Activated CD4-positive, alpha-beta T cell treated with anti-CD3 and anti-CD28 coated beads for 36 hours (primary cell): ENCODE measurements at regions not wholly inside any gene's neighbourhood (a gene's known extent, or its start where the extent isn't known, plus 50 kb on each side); places are given as distances from the start of the nearest gene placed in this dataset.

Experiments used
- ATAC-seq: fragments of 200-7000 bp; cut with Tn5 transposase; one replicate; pipeline ENCODE4 v1.10.0; 2021; ENCODE audit warnings: mild to moderate bottlenecking, moderate library complexity
- CTCF ChIA-PET: fragments of 350-600 bp; sonication (Branson Sonifier 250); formaldehyde crosslinking; loops from one replicate; lab custom pipeline; 2021; ENCODE audit warnings: antibody characterized with exemption; lab: Charles Lee
- POLR2A ChIA-PET: fragments of 350-600 bp; sonication (Branson Sonifier 250); formaldehyde crosslinking; loops from one replicate; lab custom pipeline; 2021; ENCODE audit warnings: antibody characterized with exemption, inconsistent platforms; lab: Charles Lee
- DNase-seq: peaks from one replicate; pipeline ENCODE4 v3.0.0-alpha.2; 2020
- H3K27ac Mint-ChIP-seq: one replicate; pipeline ENCODE4 v1.8.0; 2021; ENCODE audit warnings: mixed read lengths
- H3K27me3 Mint-ChIP-seq: one replicate; pipeline ENCODE4 v1.8.0; 2021; ENCODE audit warnings: mixed read lengths
- H3K36me3 Mint-ChIP-seq: one replicate; pipeline ENCODE4 v1.8.0; 2021; ENCODE audit warnings: low read depth, mixed read lengths
- H3K4me1 Mint-ChIP-seq: one replicate; pipeline ENCODE4 v1.8.0; 2021; ENCODE audit warnings: mixed read lengths
- H3K4me3 Mint-ChIP-seq: one replicate; pipeline ENCODE4 v1.8.0; 2021; ENCODE audit warnings: mild to moderate bottlenecking, moderate library complexity, mixed read lengths
- H3K9me3 Mint-ChIP-seq: one replicate; pipeline ENCODE4 v1.8.0; 2021; ENCODE audit warnings: low read depth, mixed read lengths
- intact Hi-C, 2 experiments: fragments of 100-400 bp; cut with DNase I in 1 of 2; cut with micrococcal nuclease in 1 of 2; formaldehyde crosslinking; loops; one replicate each; pipeline versions ENCODE4 v1.14.2 to v1.15.1; 2022 to 2024; cut with DNase I, micrococcal nuclease

DNA sequence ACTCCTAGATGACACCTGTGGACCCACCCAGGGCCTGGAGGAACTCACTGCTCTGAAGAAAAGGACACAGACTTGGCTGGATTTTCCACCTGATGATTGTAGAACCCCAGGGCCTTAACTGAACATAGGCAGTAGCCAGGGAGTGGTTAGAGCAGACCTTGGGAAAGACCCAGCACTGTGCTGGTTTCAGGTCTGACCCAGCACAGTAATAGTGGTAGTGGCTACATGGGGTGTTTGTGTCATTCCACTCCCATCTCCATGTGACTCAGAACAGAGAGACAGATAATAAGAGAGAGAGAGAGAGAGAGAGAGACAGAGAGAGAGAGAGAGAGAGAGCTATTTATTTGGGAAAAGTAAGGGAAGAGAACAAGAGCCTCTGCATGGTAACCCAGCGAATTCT, 239.1 kb upstream of the MEOX2 start:
- H3K27ac Mint-ChIP-seq = no peak overlapping the region
- no peak for DNase-seq
- no peaks in the 10 kb centered on the region for H3K27me3 Mint-ChIP-seq
- no peak overlapping the region for H3K4me3 Mint-ChIP-seq
- intact Hi-C loops = no loop called here
- no peaks in the 10 kb centered on the region for H3K4me1 Mint-ChIP-seq
- no peak for ATAC-seq
- peaks cover 3% of the 10 kb centered on the region for H3K9me3 Mint-ChIP-seq
- CTCF ChIA-PET = no interaction called here
- POLR2A ChIA-PET = no interaction called here
- no peaks in the 10 kb centered on the region for H3K36me3 Mint-ChIP-seq

DNA sequence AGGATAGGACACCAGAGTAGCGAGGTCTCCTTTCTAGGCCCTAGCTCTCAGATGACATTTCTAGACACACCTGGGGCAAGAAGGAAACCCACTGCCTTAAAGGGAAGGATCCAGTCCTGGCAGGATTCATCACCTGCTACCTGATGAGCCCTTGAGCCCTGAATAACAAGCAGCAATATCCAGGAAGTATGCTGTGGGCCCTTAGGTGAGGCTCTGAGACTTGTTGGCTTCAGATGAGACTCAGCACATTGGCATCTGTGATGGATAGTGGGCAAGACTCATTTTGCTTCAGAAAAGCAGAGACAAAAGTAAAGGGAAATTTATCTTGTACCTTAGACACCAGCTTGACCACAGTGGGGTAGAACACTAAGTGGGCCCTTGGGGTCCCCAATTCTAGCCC, 238.4 kb upstream of the MEOX2 start:
- POLR2A ChIA-PET = no interaction called here
- intact Hi-C loops = no loop called here
- Mint-ChIP-seq H3K4me3 (no peak overlapping the region), H3K4me1 (no peaks in the 10 kb centered on the region), H3K27ac (no peak overlapping the region), H3K9me3 (peaks cover 3% of the 10 kb centered on the region), H3K36me3 (no peaks in the 10 kb centered on the region), H3K27me3 (no peaks in the 10 kb centered on the region)
- ATAC-seq (no peak), DNase-seq (no peak)
- CTCF ChIA-PET = no interaction called here

DNA sequence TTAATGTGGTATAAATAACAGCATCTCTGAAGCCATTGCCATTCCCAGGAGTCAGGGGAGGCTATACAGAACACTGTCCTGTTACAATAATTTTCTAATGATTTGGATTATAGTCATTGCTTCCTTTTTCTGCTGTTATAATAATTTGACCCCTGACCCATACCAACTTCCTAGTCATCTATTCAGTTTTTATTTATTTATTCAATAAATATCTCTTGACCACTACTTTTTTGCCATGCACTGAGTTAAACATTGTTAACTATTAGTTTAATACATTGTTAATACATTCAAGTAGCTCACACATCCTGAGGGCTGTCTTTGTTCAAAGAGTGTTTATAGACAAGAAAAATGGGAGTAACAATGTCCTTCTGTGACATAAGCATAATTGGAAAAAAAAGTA, 235.5 kb upstream of the MEOX2 start:
- ATAC-seq (no peak), DNase-seq (no peak)
- ChIA-PET CTCF (interaction anchor here (0.8 kb wide), 1 partner anchor 42 kb away, joined by 3 read pairs; no protein-coding TSS in a partner anchor), POLR2A (no interaction called here)
- no peaks in the 10 kb centered on the region for H3K4me1 Mint-ChIP-seq
- H3K27me3 Mint-ChIP-seq = no peaks in the 10 kb centered on the region
- H3K36me3 Mint-ChIP-seq = no peaks in the 10 kb centered on the region
- peaks cover 5% of the 10 kb centered on the region for H3K9me3 Mint-ChIP-seq
- no peak overlapping the region for H3K4me3 Mint-ChIP-seq
- intact Hi-C loops = no loop called here
- no peak overlapping the region for H3K27ac Mint-ChIP-seq

DNA sequence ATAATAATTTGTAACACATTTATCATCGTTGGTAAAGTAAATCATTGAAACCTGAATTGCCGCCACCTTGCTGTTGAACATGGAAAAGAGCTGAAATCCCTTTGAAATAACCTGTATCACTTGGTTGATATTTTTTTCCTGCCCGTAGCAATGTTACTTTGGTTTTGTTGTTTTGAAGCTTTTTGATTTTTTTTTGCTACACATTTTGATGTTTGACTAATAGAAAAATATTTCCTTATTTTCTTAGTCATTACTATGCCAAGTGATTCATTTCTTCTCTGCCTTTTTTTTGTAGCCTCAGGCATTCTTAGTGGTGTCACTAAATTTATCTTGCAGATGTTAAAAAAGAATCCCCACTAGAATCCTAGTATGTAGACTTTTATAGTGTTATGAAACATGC, 235.1 kb upstream of the MEOX2 start:
- CTCF ChIA-PET = no interaction called here

GRCh38 chr7:15920953-15921352, 234.5 kb upstream of the MEOX2 start:
- DNase-seq (no peak), ATAC-seq (no peak)
- ChIA-PET POLR2A (no interaction called here), CTCF (no interaction called here)
- no peaks in the 10 kb centered on the region for H3K36me3 Mint-ChIP-seq
- intact Hi-C loops = no loop called here
- H3K27me3 Mint-ChIP-seq = no peaks in the 10 kb centered on the region
- H3K4me3 Mint-ChIP-seq = no peak overlapping the region
- H3K27ac Mint-ChIP-seq = no peak overlapping the region
- peaks cover 5% of the 10 kb centered on the region for H3K9me3 Mint-ChIP-seq
- no peaks in the 10 kb centered on the region for H3K4me1 Mint-ChIP-seq

More for the DNA sequence above, 235.1 kb upstream of the MEOX2 start:
- H3K36me3 Mint-ChIP-seq = no peaks in the 10 kb centered on the region
- H3K27ac Mint-ChIP-seq = no peak overlapping the region
- H3K9me3 Mint-ChIP-seq = peaks cover 5% of the 10 kb centered on the region
- POLR2A ChIA-PET = no interaction called here
- no peaks in the 10 kb centered on the region for H3K4me1 Mint-ChIP-seq
- intact Hi-C loops = no loop called here
- H3K27me3 Mint-ChIP-seq = no peaks in the 10 kb centered on the region
- ATAC-seq (no peak), DNase-seq (no peak)
- H3K4me3 Mint-ChIP-seq = no peak overlapping the region

GRCh38 chr7:15916681-15917380, 230.3 kb upstream of the MEOX2 start:
- DNase-seq = no peak

GRCh38 chr7:15915686-15916293, 229.3 kb upstream of the MEOX2 start:
- Mint-ChIP-seq H3K27me3 (no peaks in the 10 kb centered on the region), H3K4me3 (no peak overlapping the region), H3K4me1 (no peaks in the 10 kb centered on the region), H3K9me3 (peaks cover 6% of the 10 kb centered on the region), H3K27ac (no peak overlapping the region), H3K36me3 (no peaks in the 10 kb centered on the region)
- ChIA-PET POLR2A (no interaction called here), CTCF (no interaction called here)
- intact Hi-C loops = no loop called here
- no peak for ATAC-seq
- no peak for DNase-seq

More at GRCh38 chr7:15916681-15917380, 230.3 kb upstream of the MEOX2 start:
- ATAC-seq = no peak
- H3K27ac Mint-ChIP-seq = no peak overlapping the region
- no peak overlapping the region for H3K4me3 Mint-ChIP-seq
- peaks cover 6% of the 10 kb centered on the region for H3K9me3 Mint-ChIP-seq
- H3K36me3 Mint-ChIP-seq = no peaks in the 10 kb centered on the region
- intact Hi-C loops = no loop called here
- no peaks in the 10 kb centered on the region for H3K27me3 Mint-ChIP-seq
- CTCF ChIA-PET = no interaction called here
- POLR2A ChIA-PET = no interaction called here
- H3K4me1 Mint-ChIP-seq = no peaks in the 10 kb centered on the region

- no peaks in the 10 kb centered on the region for H3K36me3 Mint-ChIP-seq
- intact Hi-C loops = no loop called here
- ChIA-PET POLR2A (no interaction called here), CTCF (no interaction called here)
- H3K4me1 Mint-ChIP-seq = no peaks in the 10 kb centered on the region
- no peak overlapping the region for H3K4me3 Mint-ChIP-seq
- H3K9me3 Mint-ChIP-seq = peaks cover 6% of the 10 kb centered on the region
- no peak for DNase-seq
- no peaks in the 10 kb centered on the region for H3K27me3 Mint-ChIP-seq
- ATAC-seq = no peak
- H3K27ac Mint-ChIP-seq = no peak overlapping the region
Measured at GRCh38 chr7:15914611-15915010, 228.1 kb upstream of the MEOX2 start.

DNA sequence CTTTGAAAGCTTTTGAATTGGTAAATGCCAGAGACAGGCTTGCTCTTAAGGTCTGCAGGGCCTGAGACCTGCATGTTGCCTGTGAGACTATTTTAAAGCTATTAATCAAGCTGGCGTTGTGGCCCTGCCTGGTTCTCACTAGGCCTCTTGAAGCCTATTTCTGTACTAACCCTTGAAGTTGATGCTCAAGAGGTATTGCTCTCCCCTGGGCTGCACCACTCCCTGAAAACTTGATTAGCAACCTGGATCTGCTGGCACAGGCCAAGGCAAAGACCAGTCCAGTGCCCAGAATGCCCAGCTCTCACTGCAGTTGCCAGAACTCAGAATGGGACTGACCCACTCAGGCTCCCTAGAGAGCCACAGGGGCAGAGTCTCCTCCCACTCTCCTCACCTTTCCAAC, 220.0 kb upstream of the MEOX2 start:
- POLR2A ChIA-PET = no interaction called here
- CTCF ChIA-PET = no interaction called here
- Mint-ChIP-seq H3K4me3 (no peak overlapping the region), H3K36me3 (no peaks in the 10 kb centered on the region), H3K4me1 (no peaks in the 10 kb centered on the region), H3K9me3 (peaks cover 4% of the 10 kb centered on the region), H3K27ac (no peak overlapping the region), H3K27me3 (no peaks in the 10 kb centered on the region)
- ATAC-seq (no peak), DNase-seq (no peak)
- intact Hi-C loops = no loop called here

GRCh38 chr7:15905251-15906040, 219.0 kb upstream of the MEOX2 start:
- Mint-ChIP-seq H3K4me1 (no peaks in the 10 kb centered on the region), H3K36me3 (no peaks in the 10 kb centered on the region), H3K4me3 (no peak overlapping the region), H3K9me3 (peaks cover 4% of the 10 kb centered on the region), H3K27me3 (no peaks in the 10 kb centered on the region), H3K27ac (no peak overlapping the region)
- DNase-seq (no peak), ATAC-seq (no peak)
- intact Hi-C loops = no loop called here
- ChIA-PET CTCF (no interaction called here), POLR2A (no interaction called here)

DNA sequence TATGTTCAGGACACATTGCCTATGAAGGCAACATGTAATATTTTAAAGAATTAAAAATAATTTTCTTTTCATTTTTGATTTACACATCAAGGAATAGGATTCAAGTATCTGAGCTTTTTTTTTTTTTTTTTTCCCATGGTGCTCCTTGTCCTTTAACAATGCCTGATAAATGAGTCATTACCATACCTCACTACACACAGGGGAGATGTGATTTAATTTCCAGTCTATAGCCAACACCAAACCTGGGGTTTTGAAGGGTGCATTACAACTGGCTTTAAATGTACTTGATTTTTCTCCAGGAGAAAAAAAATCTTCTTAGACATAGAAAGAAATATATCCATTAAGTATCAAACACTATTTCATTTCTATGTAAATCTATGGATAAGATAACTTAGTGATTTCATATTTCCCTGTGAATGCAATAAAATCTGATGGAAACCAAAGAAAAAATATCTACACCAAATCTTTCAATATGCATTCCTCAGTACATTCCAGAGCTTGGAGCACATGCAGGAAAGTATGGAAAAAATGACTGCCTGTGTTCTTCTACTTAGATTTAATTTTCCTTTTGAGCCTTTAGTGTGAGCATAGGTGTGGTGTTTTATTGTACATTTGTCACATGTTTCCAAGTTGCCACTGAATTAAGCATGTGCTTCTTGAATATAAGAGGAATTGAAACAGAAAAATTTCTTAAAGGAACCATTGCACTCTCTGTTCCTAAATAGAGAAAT, 204.8 kb upstream of the MEOX2 start:
- intact Hi-C loops = no loop called here
- no peaks in the 10 kb centered on the region for H3K36me3 Mint-ChIP-seq
- ChIA-PET POLR2A (no interaction called here), CTCF (no interaction called here)
- ATAC-seq (no peak), DNase-seq (no peak)
- no peaks in the 10 kb centered on the region for H3K4me1 Mint-ChIP-seq
- no peaks in the 10 kb centered on the region for H3K27me3 Mint-ChIP-seq
- no peak overlapping the region for H3K27ac Mint-ChIP-seq
- H3K9me3 Mint-ChIP-seq = peaks cover 4% of the 10 kb centered on the region
- H3K4me3 Mint-ChIP-seq = no peak overlapping the region
